HG03175 (cell line): ENCODE measurements at regions not wholly inside any gene's neighbourhood (a gene's known extent, or its start where the extent isn't known, plus 50 kb on each side); places are given as distances from the start of the nearest gene placed in this dataset.

Experiments
- ATAC-seq: cut with Tn5 transposase; IDR thresholded peaks from one replicate; pipeline ENCODE4 v1.9.1; 2021; ENCODE audit warnings: mild to moderate bottlenecking, moderate library complexity; ENCODE audit not compliant: unreplicated experiment

- ATAC-seq = no peak
Observed at GRCh38 chr2:145021962-145022665, 502.2 kb upstream of the ZEB2 start.

GRCh38 chr2:145020694-145021093, 500.8 kb upstream of the ZEB2 start:
- ATAC-seq = no peak

GRCh38 chr2:145020139-145020538, 500.2 kb upstream of the ZEB2 start:
- no peak for ATAC-seq

GRCh38 chr2:145018502-145018901, 498.6 kb upstream of the ZEB2 start:
- no peak for ATAC-seq

GRCh38 chr2:145017149-145017548, 497.2 kb upstream of the ZEB2 start:
- no peak for ATAC-seq

GRCh38 chr2:145016711-145017110, 496.8 kb upstream of the ZEB2 start:
- no peak for ATAC-seq

GRCh38 chr2:145015561-145015960, 495.6 kb upstream of the ZEB2 start:
- no peak for ATAC-seq

- ATAC-seq = no peak
Observed at GRCh38 chr2:145012806-145013205, 492.9 kb upstream of the ZEB2 start.

- no peak for ATAC-seq
Observed at GRCh38 chr2:145012214-145012670, 492.3 kb upstream of the ZEB2 start.

- ATAC-seq = no peak
Observed at GRCh38 chr2:145010635-145011034, 490.7 kb upstream of the ZEB2 start.

GRCh38 chr2:145007960-145008263, 488.0 kb upstream of the ZEB2 start:
- no peak for ATAC-seq

- no peak for ATAC-seq
Observed at GRCh38 chr2:145007093-145007959, 487.4 kb upstream of the ZEB2 start.

GRCh38 chr2:145002624-145003023, 482.7 kb upstream of the ZEB2 start:
- ATAC-seq = no peak

GRCh38 chr2:145000376-145000775, 480.5 kb upstream of the ZEB2 start:
- ATAC-seq = no peak

GRCh38 chr2:144999936-145000335, 480.0 kb upstream of the ZEB2 start:
- ATAC-seq = no peak

- no peak for ATAC-seq
Observed at GRCh38 chr2:144999071-144999875, 479.4 kb upstream of the ZEB2 start.

- ATAC-seq = no peak
Observed at GRCh38 chr2:144998435-144998834, 478.5 kb upstream of the ZEB2 start.

GRCh38 chr2:144996225-144996795, 476.4 kb upstream of the ZEB2 start:
- ATAC-seq = no peak

- ATAC-seq = no peak
Observed at GRCh38 chr2:144995482-144995881, 475.6 kb upstream of the ZEB2 start.

- no peak for ATAC-seq
Observed at GRCh38 chr2:144990661-144991060, 470.7 kb upstream of the ZEB2 start.

- no peak for ATAC-seq
Observed at GRCh38 chr2:144989579-144990270, 469.8 kb upstream of the ZEB2 start.
